ENCODE measurements at regions not wholly inside any gene's neighbourhood (a gene's known extent, or its start where the extent isn't known, plus 50 kb on each side); places are given as distances from the start of the nearest gene placed in this dataset.

- no peak overlapping the region for H3K27ac ChIP-seq (ENCODE audit: insufficient read depth, low read length, poor library complexity, severe bottlenecking)
- no peak for DNase-seq
- Mint-ChIP-seq H3K27ac (no peak overlapping the region), H3K4me1 (no peaks in the 10 kb centered on the region), H3K4me3 (no peak overlapping the region), H3K9me3 (peaks cover 0 to 3% (median 0%) of the 10 kb centered on the region in 7 donors), H3K27me3 (peaks cover 7% of the 10 kb centered on the region), H3K36me3 (no peaks in the 10 kb centered on the region)
- H3K4me3 ChIP-seq (ENCODE audit: low read depth, low read length) = no peak overlapping the region
- H3K27me3 ChIP-seq (ENCODE audit: control insufficient read depth, insufficient read depth, low read length) = no peaks in the 10 kb centered on the region
- H3K36me3 ChIP-seq (ENCODE audit: control insufficient read depth, insufficient read depth, low read length) = no peaks in the 10 kb centered on the region
- no peaks in the 10 kb centered on the region for H3K4me1 ChIP-seq (ENCODE audit: control insufficient read depth, insufficient read depth, low read length, poor library complexity, severe bottlenecking)
- no peak for ATAC-seq (ENCODE audit: low read depth in 2 of 2)
- no peaks in the 10 kb centered on the region for H3K9me3 ChIP-seq (ENCODE audit: control insufficient read depth in 2 of 2, low read length in 2 of 2)
Observed at GRCh38 chr1:29541631-29542030, 305.3 kb downstream of the PTPRU start.

- no peaks in the 10 kb centered on the region for H3K9me3 ChIP-seq (ENCODE audit: control insufficient read depth in 2 of 2, low read length in 2 of 2)
- Mint-ChIP-seq H3K9me3 (peaks cover 0 to 3% (median 0%) of the 10 kb centered on the region in 7 donors), H3K4me3 (no peak overlapping the region), H3K27ac (no peak overlapping the region), H3K27me3 (peaks cover 11% of the 10 kb centered on the region), H3K36me3 (no peaks in the 10 kb centered on the region), H3K4me1 (no peaks in the 10 kb centered on the region)
- ATAC-seq (ENCODE audit: low read depth in 2 of 2) (no peak), DNase-seq (no peak)
- no peaks in the 10 kb centered on the region for H3K4me1 ChIP-seq (ENCODE audit: control insufficient read depth, insufficient read depth, low read length, poor library complexity, severe bottlenecking)
- no peaks in the 10 kb centered on the region for H3K36me3 ChIP-seq (ENCODE audit: control insufficient read depth, insufficient read depth, low read length)
- H3K27me3 ChIP-seq (ENCODE audit: control insufficient read depth, insufficient read depth, low read length) = no peaks in the 10 kb centered on the region
- H3K4me3 ChIP-seq (ENCODE audit: low read depth, low read length) = no peak overlapping the region
- no peak overlapping the region for H3K27ac ChIP-seq (ENCODE audit: insufficient read depth, low read length, poor library complexity, severe bottlenecking)
Observed at GRCh38 chr1:29540801-29541357, 304.6 kb downstream of the PTPRU start.

GRCh38 chr1:29539971-29540370 is 303.6 kb downstream of the PTPRU start:
- ATAC-seq (ENCODE audit: low read depth in 2 of 2) (no peak), DNase-seq (no peak)
- Histone ChIP-seq H3K9me3 (ENCODE audit: control insufficient read depth in 2 of 2, low read length in 2 of 2) (no peaks in the 10 kb centered on the region), H3K36me3 (ENCODE audit: control insufficient read depth, insufficient read depth, low read length) (no peaks in the 10 kb centered on the region), H3K27me3 (ENCODE audit: control insufficient read depth, insufficient read depth, low read length) (no peaks in the 10 kb centered on the region), H3K27ac (ENCODE audit: insufficient read depth, low read length, poor library complexity, severe bottlenecking) (no peak overlapping the region), H3K4me1 (ENCODE audit: control insufficient read depth, insufficient read depth, low read length, poor library complexity, severe bottlenecking) (no peaks in the 10 kb centered on the region), H3K4me3 (ENCODE audit: low read depth, low read length) (no peak overlapping the region)
- no peak overlapping the region for H3K4me3 Mint-ChIP-seq
- peaks cover 11% of the 10 kb centered on the region for H3K27me3 Mint-ChIP-seq
- H3K36me3 Mint-ChIP-seq = no peaks in the 10 kb centered on the region
- H3K9me3 Mint-ChIP-seq = peaks cover 0 to 6% (median 0%) of the 10 kb centered on the region in 7 donors
- no peaks in the 10 kb centered on the region for H3K4me1 Mint-ChIP-seq
- no peak overlapping the region for H3K27ac Mint-ChIP-seq

GRCh38 chr1:29538586-29538985 is 302.3 kb downstream of the PTPRU start:
- H3K27me3 ChIP-seq (ENCODE audit: control insufficient read depth, insufficient read depth, low read length) = no peaks in the 10 kb centered on the region
- no peaks in the 10 kb centered on the region for H3K9me3 ChIP-seq (ENCODE audit: control insufficient read depth in 2 of 2, low read length in 2 of 2)
- ATAC-seq (ENCODE audit: low read depth in 2 of 2) (no peak), DNase-seq (no peak)
- H3K4me1 ChIP-seq (ENCODE audit: control insufficient read depth, insufficient read depth, low read length, poor library complexity, severe bottlenecking) = no peaks in the 10 kb centered on the region
- no peak overlapping the region for H3K4me3 Mint-ChIP-seq
- no peak overlapping the region for H3K27ac ChIP-seq (ENCODE audit: insufficient read depth, low read length, poor library complexity, severe bottlenecking)
- H3K4me1 Mint-ChIP-seq = no peaks in the 10 kb centered on the region
- no peak overlapping the region for H3K4me3 ChIP-seq (ENCODE audit: low read depth, low read length)
- H3K36me3 ChIP-seq (ENCODE audit: control insufficient read depth, insufficient read depth, low read length) = no peaks in the 10 kb centered on the region
- H3K27me3 Mint-ChIP-seq = peaks cover 6% of the 10 kb centered on the region
- no peak overlapping the region for H3K27ac Mint-ChIP-seq
- H3K36me3 Mint-ChIP-seq = no peaks in the 10 kb centered on the region
- H3K9me3 Mint-ChIP-seq = peaks cover 0 to 12% (median 4%) of the 10 kb centered on the region in 7 donors

- no peaks in the 10 kb centered on the region for H3K4me1 Mint-ChIP-seq
- no peak for DNase-seq
- peaks cover 6% of the 10 kb centered on the region for H3K27me3 Mint-ChIP-seq
- no peaks in the 10 kb centered on the region for H3K36me3 Mint-ChIP-seq
- Histone ChIP-seq H3K9me3 (ENCODE audit: control insufficient read depth in 2 of 2, low read length in 2 of 2) (peaks cover 9% of the 10 kb centered on the region in 2 experiments), H3K27me3 (ENCODE audit: control insufficient read depth, insufficient read depth, low read length) (no peaks in the 10 kb centered on the region), H3K36me3 (ENCODE audit: control insufficient read depth, insufficient read depth, low read length) (no peaks in the 10 kb centered on the region), H3K4me1 (ENCODE audit: control insufficient read depth, insufficient read depth, low read length, poor library complexity, severe bottlenecking) (no peaks in the 10 kb centered on the region), H3K4me3 (ENCODE audit: low read depth, low read length) (no peak overlapping the region), H3K27ac (ENCODE audit: insufficient read depth, low read length, poor library complexity, severe bottlenecking) (no peak overlapping the region)
- no peak overlapping the region for H3K4me3 Mint-ChIP-seq
- no peak for ATAC-seq (ENCODE audit: low read depth in 2 of 2)
- H3K9me3 Mint-ChIP-seq = peaks cover 0 to 33% (median 19%) of the 10 kb centered on the region in 7 donors
- H3K27ac Mint-ChIP-seq = no peak overlapping the region
Observed at GRCh38 chr1:29532751-29533150, 296.4 kb downstream of the PTPRU start.

GRCh38 chr1:29532285-29532684 is 296.0 kb downstream of the PTPRU start:
- no peaks in the 10 kb centered on the region for H3K27me3 ChIP-seq (ENCODE audit: control insufficient read depth, insufficient read depth, low read length)
- H3K27ac ChIP-seq (ENCODE audit: insufficient read depth, low read length, poor library complexity, severe bottlenecking) = no peak overlapping the region
- peaks cover 9% of the 10 kb centered on the region in 2 experiments for H3K9me3 ChIP-seq (ENCODE audit: control insufficient read depth in 2 of 2, low read length in 2 of 2)
- Mint-ChIP-seq H3K27me3 (peaks cover 6% of the 10 kb centered on the region), H3K9me3 (peaks cover 0 to 33% (median 19%) of the 10 kb centered on the region in 7 donors), H3K4me1 (no peaks in the 10 kb centered on the region), H3K27ac (no peak overlapping the region), H3K4me3 (no peak overlapping the region), H3K36me3 (no peaks in the 10 kb centered on the region)
- H3K4me1 ChIP-seq (ENCODE audit: control insufficient read depth, insufficient read depth, low read length, poor library complexity, severe bottlenecking) = no peaks in the 10 kb centered on the region
- H3K36me3 ChIP-seq (ENCODE audit: control insufficient read depth, insufficient read depth, low read length) = no peaks in the 10 kb centered on the region
- no peak for ATAC-seq (ENCODE audit: low read depth in 2 of 2)
- DNase-seq = no peak
- no peak overlapping the region for H3K4me3 ChIP-seq (ENCODE audit: low read depth, low read length)

- no peak for DNase-seq
- Histone ChIP-seq H3K36me3 (ENCODE audit: control insufficient read depth, insufficient read depth, low read length) (no peaks in the 10 kb centered on the region), H3K27me3 (ENCODE audit: control insufficient read depth, insufficient read depth, low read length) (peaks cover 3% of the 10 kb centered on the region), H3K4me1 (ENCODE audit: control insufficient read depth, insufficient read depth, low read length, poor library complexity, severe bottlenecking) (no peaks in the 10 kb centered on the region), H3K27ac (ENCODE audit: insufficient read depth, low read length, poor library complexity, severe bottlenecking) (no peak overlapping the region), H3K4me3 (ENCODE audit: low read depth, low read length) (no peak overlapping the region), H3K9me3 (ENCODE audit: control insufficient read depth in 2 of 2, low read length in 2 of 2) (peaks cover 9% of the 10 kb centered on the region in 2 experiments)
- Mint-ChIP-seq H3K4me3 (no peak overlapping the region), H3K27me3 (peaks cover 3% of the 10 kb centered on the region), H3K9me3 (peaks cover 0 to 33% (median 19%) of the 10 kb centered on the region in 7 donors), H3K4me1 (no peaks in the 10 kb centered on the region), H3K36me3 (no peaks in the 10 kb centered on the region), H3K27ac (no peak overlapping the region)
- no peak for ATAC-seq (ENCODE audit: low read depth in 2 of 2)
Observed at GRCh38 chr1:29531596-29531995, 295.3 kb downstream of the PTPRU start.

GRCh38 chr1:29529677-29530278 is 293.5 kb downstream of the PTPRU start:
- Histone ChIP-seq H3K4me1 (ENCODE audit: control insufficient read depth, insufficient read depth, low read length, poor library complexity, severe bottlenecking) (no peaks in the 10 kb centered on the region), H3K9me3 (ENCODE audit: control insufficient read depth in 2 of 2, low read length in 2 of 2) (peaks cover 9% of the 10 kb centered on the region in 2 experiments), H3K36me3 (ENCODE audit: control insufficient read depth, insufficient read depth, low read length) (no peaks in the 10 kb centered on the region), H3K27ac (ENCODE audit: insufficient read depth, low read length, poor library complexity, severe bottlenecking) (no peak overlapping the region), H3K4me3 (ENCODE audit: low read depth, low read length) (no peak overlapping the region), H3K27me3 (ENCODE audit: control insufficient read depth, insufficient read depth, low read length) (peaks cover 4% of the 10 kb centered on the region)
- Mint-ChIP-seq H3K27ac (no peak overlapping the region), H3K9me3 (peaks cover 0 to 30% (median 19%) of the 10 kb centered on the region in 7 donors), H3K27me3 (peaks cover 5% of the 10 kb centered on the region), H3K4me3 (no peak overlapping the region), H3K4me1 (no peaks in the 10 kb centered on the region), H3K36me3 (no peaks in the 10 kb centered on the region)
- no peak for ATAC-seq (ENCODE audit: low read depth in 2 of 2)
- no peak for DNase-seq
